Thyroid gland (tissue), 4 donors: ENCODE measurements at regions not wholly inside any gene's neighbourhood (a gene's known extent, or its start where the extent isn't known, plus 50 kb on each side); places are given as distances from the start of the nearest gene placed in this dataset.

Experiments used
- DNase-seq, 2 donors: peaks; one replicate each; pipeline ENCODE4 v3.0.0-alpha.2; 2019
- H3K27ac ChIP-seq, 3 donors: fragments of 200-600 bp; sonication (generic); 1 replicate in 2 of 3; 2 replicates in 1 of 3; pipeline ENCODE4 v1.5.1; 2016 to 2019; ENCODE audit warnings: mild to moderate bottlenecking in 1 of 3, moderate library complexity in 1 of 3
- H3K27me3 ChIP-seq: fragments of 200-600 bp; sonication (generic); one replicate; pipeline ENCODE4 v1.5.1; 2019
- H3K36me3 ChIP-seq, 2 donors: fragments of 200-600 bp; sonication (generic); one replicate each; pipeline ENCODE4 v1.5.1; 2016 to 2019
- H3K4me1 ChIP-seq, 2 donors: fragments of 200-600 bp; sonication (generic); one replicate each; pipeline ENCODE4 v1.5.1; 2017 to 2019
- H3K4me3 ChIP-seq, 3 donors: fragments of 200-600 bp; sonication (generic); replicated peaks in 1 of 3; 1 replicate in 2 of 3; 2 replicates in 1 of 3; pipeline ENCODE4 v1.5.1; 2016; ENCODE audit warnings: mild to moderate bottlenecking in 1 of 3
- H3K9me3 ChIP-seq: fragments of 200-600 bp; sonication (generic); one replicate; pipeline ENCODE4 v1.5.1; 2017
- POLR2A ChIP-seq, 2 donors: fragments of 450-650 bp; IDR thresholded peaks; one replicate each; pipeline ENCODE4 v1.6.1; 2017; ENCODE audit warnings: antibody characterized with exemption in 2 of 2, mild to moderate bottlenecking in 2 of 2, moderate library complexity in 1 of 2
- WGBS, 2 donors: methylation state at CpG; one replicate each; pipeline ENCODE4 v1.1.5; 2017; 5-methylcytosine and 5-hydroxymethylcytosine counted together
- intact Hi-C: fragments of 100-400 bp; cut with DNase I; formaldehyde crosslinking; loops from one replicate; pipeline ENCODE4 v1.15.1; 2023
- TF ChIP-seq, protein P1 (sequence below), 6 experiments: fragments of 200-600 bp in 3 of 6; fragments of 450-650 bp in 3 of 6; sonication (generic) in 3 of 6; IDR thresholded peaks; one replicate each; pipeline ENCODE4 v1.5.1; 2016 to 2019; ENCODE audit warnings: antibody characterized with exemption in 6 of 6, mild to moderate bottlenecking in 2 of 6, inconsistent platforms in 1 of 6, moderate library complexity in 1 of 6

GRCh38 chr13:30123575-30123974 lies 183.8 kb downstream of the KATNAL1 start:
- Histone ChIP-seq H3K4me1 (peaks cover 14 to 29% of the 10 kb centered on the region in 2 donors), H3K9me3 (no peaks in the 10 kb centered on the region), H3K36me3 (no peaks in the 10 kb centered on the region), H3K27ac (no peak overlapping the region), H3K27me3 (no peaks in the 10 kb centered on the region), H3K4me3 (no peak overlapping the region)
- intact Hi-C loops = no loop called here
- WGBS, 2 donors = 96 to 98% methylated on average over 8 of the region's 8 CpGs
- DNase-seq = no peak
- TF ChIP-seq, protein P1, sequence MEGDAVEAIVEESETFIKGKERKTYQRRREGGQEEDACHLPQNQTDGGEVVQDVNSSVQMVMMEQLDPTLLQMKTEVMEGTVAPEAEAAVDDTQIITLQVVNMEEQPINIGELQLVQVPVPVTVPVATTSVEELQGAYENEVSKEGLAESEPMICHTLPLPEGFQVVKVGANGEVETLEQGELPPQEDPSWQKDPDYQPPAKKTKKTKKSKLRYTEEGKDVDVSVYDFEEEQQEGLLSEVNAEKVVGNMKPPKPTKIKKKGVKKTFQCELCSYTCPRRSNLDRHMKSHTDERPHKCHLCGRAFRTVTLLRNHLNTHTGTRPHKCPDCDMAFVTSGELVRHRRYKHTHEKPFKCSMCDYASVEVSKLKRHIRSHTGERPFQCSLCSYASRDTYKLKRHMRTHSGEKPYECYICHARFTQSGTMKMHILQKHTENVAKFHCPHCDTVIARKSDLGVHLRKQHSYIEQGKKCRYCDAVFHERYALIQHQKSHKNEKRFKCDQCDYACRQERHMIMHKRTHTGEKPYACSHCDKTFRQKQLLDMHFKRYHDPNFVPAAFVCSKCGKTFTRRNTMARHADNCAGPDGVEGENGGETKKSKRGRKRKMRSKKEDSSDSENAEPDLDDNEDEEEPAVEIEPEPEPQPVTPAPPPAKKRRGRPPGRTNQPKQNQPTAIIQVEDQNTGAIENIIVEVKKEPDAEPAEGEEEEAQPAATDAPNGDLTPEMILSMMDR (IDR thresholded peaks at IDR 0.05) = no peak
- TF ChIP-seq POLR2A (IDR thresholded peaks at IDR 0.05) = no peak

DNA sequence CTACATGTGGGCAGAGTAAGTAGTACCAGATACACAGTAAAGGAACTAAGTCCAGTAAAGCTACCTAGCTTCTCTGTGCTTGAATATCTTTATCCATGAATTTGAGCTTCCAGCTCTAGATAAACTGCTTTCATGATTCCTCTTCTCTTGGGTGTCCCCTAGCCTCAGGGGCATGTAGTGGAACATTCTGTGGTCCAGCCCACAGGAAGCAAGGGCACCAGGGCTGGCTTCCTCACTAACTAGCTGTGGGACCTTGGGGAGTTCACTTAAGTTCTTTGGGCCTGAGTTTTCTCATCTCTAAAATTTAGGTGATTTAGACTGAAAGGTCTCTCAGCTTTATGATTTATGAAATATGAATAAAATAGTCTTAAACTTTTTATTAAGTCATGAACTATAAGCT lies 185.7 kb downstream of the KATNAL1 start:
- Histone ChIP-seq H3K4me3 (no peak overlapping the region), H3K9me3 (no peaks in the 10 kb centered on the region), H3K27ac (no peak overlapping the region), H3K36me3 (no peaks in the 10 kb centered on the region), H3K4me1 (peaks cover 14 to 26% of the 10 kb centered on the region in 2 donors), H3K27me3 (no peaks in the 10 kb centered on the region)
- DNase-seq = no peak
- intact Hi-C loops = no loop called here
- TF ChIP-seq, protein P1 (IDR thresholded peaks at IDR 0.05) = no peak
- no peak for TF ChIP-seq POLR2A (IDR thresholded peaks at IDR 0.05)

DNA sequence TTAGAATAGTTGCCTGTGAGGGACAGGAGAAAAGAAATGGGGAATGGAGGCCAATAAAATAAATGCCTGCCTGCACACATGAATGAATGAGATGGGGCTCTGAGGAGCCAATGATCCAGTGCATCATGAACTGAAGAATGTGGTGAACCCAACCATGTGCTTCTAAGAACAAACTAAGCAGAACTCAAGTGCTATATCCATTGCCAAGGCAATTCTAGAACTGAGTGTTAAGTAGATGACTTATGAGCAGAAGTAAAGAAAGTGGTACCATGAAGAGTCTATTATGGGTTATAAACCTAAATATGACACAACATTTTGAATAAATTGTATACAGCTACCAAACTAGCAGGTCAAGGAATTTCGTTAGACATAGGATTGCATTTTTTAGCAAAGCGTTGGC lies 186.1 kb downstream of the KATNAL1 start:
- H3K27me3 ChIP-seq = no peaks in the 10 kb centered on the region
- H3K9me3 ChIP-seq = no peaks in the 10 kb centered on the region
- intact Hi-C loops = no loop called here
- H3K4me1 ChIP-seq = peaks cover 14 to 22% of the 10 kb centered on the region in 2 donors
- no peak overlapping the region for H3K27ac ChIP-seq
- WGBS, 2 donors = 90 to 96% methylated on average over 2 of the region's 2 CpGs
- no peaks in the 10 kb centered on the region for H3K36me3 ChIP-seq
- no peak for TF ChIP-seq POLR2A (IDR thresholded peaks at IDR 0.05)
- TF ChIP-seq, protein P1 (IDR thresholded peaks at IDR 0.05) = no peak
- DNase-seq = no peak
- H3K4me3 ChIP-seq = no peak overlapping the region

GRCh38 chr13:30120133-30120822 lies 187.1 kb downstream of the KATNAL1 start:
- 31 to 65% methylated on average over 1 of the region's 1 CpG for WGBS, 2 donors
- TF ChIP-seq, protein P1 (IDR thresholded peaks at IDR 0.05) = no peak
- TF ChIP-seq POLR2A (IDR thresholded peaks at IDR 0.05) = no peak
- H3K27me3 ChIP-seq = no peaks in the 10 kb centered on the region
- no peak overlapping the region for H3K27ac ChIP-seq
- DNase-seq = no peak
- H3K4me3 ChIP-seq = no peak overlapping the region
- intact Hi-C loops = no loop called here
- H3K4me1 ChIP-seq = peaks cover 13 to 14% of the 10 kb centered on the region in 2 donors
- H3K9me3 ChIP-seq = no peaks in the 10 kb centered on the region
- H3K36me3 ChIP-seq = no peaks in the 10 kb centered on the region

DNA sequence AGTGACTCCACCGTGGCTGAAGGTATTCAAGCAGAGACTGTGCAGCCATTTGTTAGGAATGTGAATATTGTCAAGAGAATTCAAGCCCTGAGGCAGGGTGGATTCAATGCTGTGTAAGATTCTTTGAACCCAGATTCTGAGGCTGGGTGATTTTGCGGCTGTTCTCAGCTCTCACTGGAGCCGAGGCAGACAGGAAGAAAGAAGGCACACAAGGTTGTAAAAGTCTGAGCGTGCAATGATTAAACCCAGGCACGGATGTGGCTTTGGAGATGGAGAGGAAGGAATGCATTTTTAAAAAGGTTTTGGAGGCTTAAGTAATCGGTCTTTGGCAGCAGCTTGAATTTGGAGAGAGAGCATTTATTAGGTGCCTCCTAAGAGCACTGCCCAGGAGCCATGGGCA lies 187.9 kb downstream of the KATNAL1 start:
- Histone ChIP-seq H3K4me1 (peaks cover 12 to 13% of the 10 kb centered on the region in 2 donors), H3K9me3 (no peaks in the 10 kb centered on the region), H3K4me3 (no peak overlapping the region), H3K27ac (no peak overlapping the region), H3K27me3 (no peaks in the 10 kb centered on the region), H3K36me3 (no peaks in the 10 kb centered on the region)
- WGBS, 2 donors = 26 to 34% methylated on average over 6 of the region's 6 CpGs
- TF ChIP-seq POLR2A (IDR thresholded peaks at IDR 0.05) = no peak
- TF ChIP-seq, protein P1 (IDR thresholded peaks at IDR 0.05) = no peak
- intact Hi-C loops = loop anchor here (10.0 kb wide), 1 partner anchor 265 kb away; the partner anchor contains the start of gene UBL3
- DNase-seq = no peak
